RWPE2 (cell line): ENCODE measurements at regions not wholly inside any gene's neighbourhood (a gene's known extent, or its start where the extent isn't known, plus 50 kb on each side); places are given as distances from the start of the nearest gene placed in this dataset.

Experiments
- ATAC-seq: fragments of 200-7000 bp; cut with Tn5 transposase; 3 replicates; pipeline ENCODE4 v1.9.1; 2021; ENCODE audit warnings: low read depth
- DNase-seq: peaks from one replicate; pipeline ENCODE4 v3.0.0-alpha.2; 2020; ENCODE audit warnings: low spot score
- H3K27ac ChIP-seq: fragments of 450-650 bp; 2 replicates; pipeline ENCODE4 v1.5.1; 2017; ENCODE audit warnings: mild to moderate bottlenecking; ENCODE audit not compliant: poor library complexity, severe bottlenecking
- H3K27me3 ChIP-seq: fragments of 250-450 bp; sonication (Bioruptor Pico); 2 replicates; pipeline ENCODE4 v1.5.1; 2021; ENCODE audit warnings: mild to moderate bottlenecking, moderate library complexity; ENCODE audit not compliant: insufficient read depth, poor library complexity, severe bottlenecking
- H3K36me3 ChIP-seq: fragments of 250-450 bp; sonication (Bioruptor Pico); 2 replicates; pipeline ENCODE4 v1.5.1; 2020; ENCODE audit warnings: low read depth, mild to moderate bottlenecking, moderate library complexity
- H3K4me1 ChIP-seq: fragments of 250-450 bp; sonication (Bioruptor Pico); 2 replicates; pipeline ENCODE4 v1.5.1; 2021; ENCODE audit warnings: mild to moderate bottlenecking, moderate library complexity; ENCODE audit not compliant: insufficient read depth, poor library complexity, severe bottlenecking
- H3K4me3 ChIP-seq: fragments of 250-450 bp; sonication (Bioruptor Pico); 2 replicates; pipeline ENCODE4 v1.5.1; 2021; ENCODE audit warnings: mild to moderate bottlenecking, moderate library complexity; ENCODE audit not compliant: severe bottlenecking
- H3K9me3 ChIP-seq: fragments of 250-450 bp; sonication (Bioruptor Pico); 2 replicates; pipeline ENCODE4 v1.5.1; 2021; ENCODE audit warnings: mild to moderate bottlenecking, moderate library complexity; ENCODE audit not compliant: severe bottlenecking
- TF ChIP-seq, protein P1 (sequence below): fragments of 450-650 bp; IDR thresholded peaks from one replicate; pipeline ENCODE4 v1.5.1; 2017; ENCODE audit warnings: mild to moderate bottlenecking, moderate library complexity; ENCODE audit not compliant: poor library complexity, severe bottlenecking

DNA sequence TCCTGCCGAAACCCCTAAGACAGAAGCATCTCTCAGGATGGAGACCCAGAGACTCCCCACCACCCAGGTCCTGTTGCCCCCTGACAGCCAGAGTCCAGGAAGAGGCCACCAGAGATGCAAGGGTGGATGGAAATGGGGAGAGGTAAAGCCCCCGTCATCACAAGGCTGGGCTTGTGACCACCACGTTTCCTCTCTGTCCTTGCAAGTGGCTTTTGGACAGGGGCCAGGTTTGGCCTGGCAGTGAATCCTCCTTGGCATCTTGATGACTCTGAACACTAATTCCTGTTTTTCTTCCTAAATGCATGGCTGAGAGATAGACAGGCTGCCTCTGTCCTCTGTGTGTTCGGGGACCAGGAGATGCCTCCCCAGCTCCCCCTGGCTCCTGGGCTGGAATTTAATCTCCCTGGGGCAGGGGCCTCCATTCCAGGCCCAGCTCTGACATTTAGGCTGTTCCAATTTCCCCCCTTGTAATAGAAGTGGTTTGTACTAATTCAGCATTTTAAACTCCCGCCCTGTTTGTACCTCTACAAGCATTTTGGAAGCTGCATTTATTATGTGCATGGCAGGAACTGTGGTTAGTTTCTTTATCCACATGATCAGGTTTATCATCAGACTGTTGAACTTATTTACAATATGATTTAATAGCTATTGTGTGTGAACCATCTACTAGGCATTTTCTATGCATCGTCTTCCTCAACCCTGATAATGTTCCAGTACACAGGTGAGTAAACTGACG is 116.1 kb upstream of the IRX6 start:
- DNase-seq (no peak), ATAC-seq (no peak)
- no peak overlapping the region for H3K27ac ChIP-seq
- no peaks in the 10 kb centered on the region for H3K36me3 ChIP-seq
- no peak overlapping the region for H3K4me3 ChIP-seq
- no peaks in the 10 kb centered on the region for H3K9me3 ChIP-seq
- H3K4me1 ChIP-seq, result no peaks in the 10 kb centered on the region
- TF ChIP-seq, protein P1, sequence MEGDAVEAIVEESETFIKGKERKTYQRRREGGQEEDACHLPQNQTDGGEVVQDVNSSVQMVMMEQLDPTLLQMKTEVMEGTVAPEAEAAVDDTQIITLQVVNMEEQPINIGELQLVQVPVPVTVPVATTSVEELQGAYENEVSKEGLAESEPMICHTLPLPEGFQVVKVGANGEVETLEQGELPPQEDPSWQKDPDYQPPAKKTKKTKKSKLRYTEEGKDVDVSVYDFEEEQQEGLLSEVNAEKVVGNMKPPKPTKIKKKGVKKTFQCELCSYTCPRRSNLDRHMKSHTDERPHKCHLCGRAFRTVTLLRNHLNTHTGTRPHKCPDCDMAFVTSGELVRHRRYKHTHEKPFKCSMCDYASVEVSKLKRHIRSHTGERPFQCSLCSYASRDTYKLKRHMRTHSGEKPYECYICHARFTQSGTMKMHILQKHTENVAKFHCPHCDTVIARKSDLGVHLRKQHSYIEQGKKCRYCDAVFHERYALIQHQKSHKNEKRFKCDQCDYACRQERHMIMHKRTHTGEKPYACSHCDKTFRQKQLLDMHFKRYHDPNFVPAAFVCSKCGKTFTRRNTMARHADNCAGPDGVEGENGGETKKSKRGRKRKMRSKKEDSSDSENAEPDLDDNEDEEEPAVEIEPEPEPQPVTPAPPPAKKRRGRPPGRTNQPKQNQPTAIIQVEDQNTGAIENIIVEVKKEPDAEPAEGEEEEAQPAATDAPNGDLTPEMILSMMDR, result no peak
- no peaks in the 10 kb centered on the region for H3K27me3 ChIP-seq

DNA sequence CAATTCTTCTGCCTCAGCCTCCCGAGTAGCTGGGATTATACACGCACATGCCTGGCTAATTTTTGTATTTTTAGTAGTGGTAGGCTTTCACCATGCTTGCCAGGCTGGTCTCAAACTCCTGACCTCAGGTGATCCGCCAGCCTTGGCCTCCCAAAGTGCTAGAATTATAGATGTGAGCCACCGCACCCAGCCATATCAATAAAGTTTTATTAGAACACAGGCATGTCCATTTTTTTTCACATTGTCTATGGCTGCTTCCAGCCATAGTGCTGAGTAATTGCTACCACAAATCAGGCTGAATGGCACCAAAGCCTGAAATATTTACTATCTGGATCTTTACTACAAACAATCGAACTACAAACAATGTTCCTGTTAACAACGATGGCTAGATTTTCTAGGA is 114.4 kb upstream of the IRX6 start:
- H3K27me3 ChIP-seq, result no peaks in the 10 kb centered on the region
- no peak for DNase-seq
- no peaks in the 10 kb centered on the region for H3K36me3 ChIP-seq
- no peak overlapping the region for H3K27ac ChIP-seq
- TF ChIP-seq, protein P1, result no peak
- ATAC-seq, result no peak
- no peaks in the 10 kb centered on the region for H3K9me3 ChIP-seq
- no peaks in the 10 kb centered on the region for H3K4me1 ChIP-seq
- no peak overlapping the region for H3K4me3 ChIP-seq

DNA sequence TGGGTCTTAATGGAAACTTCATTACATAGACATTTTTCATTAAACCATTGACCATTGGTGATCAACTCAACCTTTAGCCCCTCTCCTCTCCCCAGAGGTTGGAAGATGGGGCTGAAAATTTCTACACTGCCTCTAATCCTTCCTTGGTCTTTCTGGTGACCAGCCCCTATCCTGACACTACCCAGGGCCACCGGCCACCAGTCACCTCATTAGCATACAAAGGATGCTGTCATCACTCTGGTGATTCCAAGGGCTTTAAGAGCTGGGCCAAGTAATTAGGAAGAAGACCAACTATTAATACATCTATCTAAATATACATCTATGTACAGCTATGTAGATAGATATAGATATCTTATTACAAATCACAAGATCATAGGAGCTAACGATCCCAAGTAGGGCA is 111.2 kb upstream of the IRX6 start:
- TF ChIP-seq, protein P1, result no peak
- no peaks in the 10 kb centered on the region for H3K36me3 ChIP-seq
- no peak overlapping the region for H3K27ac ChIP-seq
- no peaks in the 10 kb centered on the region for H3K4me1 ChIP-seq
- DNase-seq, result no peak
- H3K9me3 ChIP-seq, result no peaks in the 10 kb centered on the region
- no peak for ATAC-seq
- H3K27me3 ChIP-seq, result no peaks in the 10 kb centered on the region
- no peak overlapping the region for H3K4me3 ChIP-seq

DNA sequence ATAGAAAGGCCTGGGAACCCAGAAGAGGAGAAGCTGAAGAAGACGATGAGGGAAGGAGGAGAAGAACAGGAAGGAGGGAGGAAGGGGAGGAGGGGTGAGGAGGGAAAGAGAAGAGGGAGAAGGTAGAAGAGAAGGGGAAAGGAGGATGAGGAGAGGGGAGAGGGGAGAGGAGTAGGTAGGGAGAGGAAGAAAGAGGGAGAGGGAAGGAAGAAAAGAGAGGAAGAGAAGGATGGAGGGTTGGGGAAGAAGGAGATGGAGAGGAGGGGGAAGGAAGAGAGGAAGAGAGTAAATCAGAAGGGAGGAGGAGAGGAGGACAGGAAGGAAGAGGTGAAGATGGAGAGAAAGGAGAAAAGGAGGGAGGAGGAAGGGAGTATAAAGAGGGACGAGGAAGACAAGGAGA is 109.6 kb upstream of the IRX6 start:
- no peaks in the 10 kb centered on the region for H3K4me1 ChIP-seq
- H3K36me3 ChIP-seq, result no peaks in the 10 kb centered on the region
- no peak overlapping the region for H3K27ac ChIP-seq
- TF ChIP-seq, protein P1, result no peak
- H3K9me3 ChIP-seq, result no peaks in the 10 kb centered on the region
- H3K4me3 ChIP-seq, result no peak overlapping the region
- DNase-seq (no peak), ATAC-seq (no peak)
- no peaks in the 10 kb centered on the region for H3K27me3 ChIP-seq

DNA sequence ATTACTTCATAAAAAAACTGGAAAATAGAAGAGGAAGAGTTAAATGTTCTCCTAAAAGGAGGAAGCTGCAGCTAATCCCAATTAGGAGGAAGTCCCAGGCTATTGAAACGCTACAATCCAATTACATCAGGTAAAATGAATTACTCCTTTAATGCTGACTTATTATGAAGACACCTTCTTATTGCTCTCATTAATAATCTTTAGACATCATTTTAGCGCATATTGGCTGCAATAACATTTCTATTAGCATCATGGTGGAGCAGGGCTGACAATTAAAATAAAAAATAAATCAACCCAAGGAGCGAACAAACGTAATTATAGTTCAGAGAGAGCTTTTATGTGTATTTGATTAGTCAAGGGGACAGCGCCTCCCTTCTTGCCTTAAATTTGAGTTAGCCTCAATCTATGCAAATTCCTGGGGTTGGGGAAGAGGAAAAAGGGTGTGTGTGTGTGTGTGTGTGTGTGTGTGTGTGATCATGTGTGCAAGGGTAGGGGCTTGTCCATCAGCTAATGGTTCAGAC is 109.0 kb upstream of the IRX6 start:
- Histone ChIP-seq H3K4me3 (no peak overlapping the region), H3K9me3 (no peaks in the 10 kb centered on the region), H3K36me3 (no peaks in the 10 kb centered on the region), H3K4me1 (no peaks in the 10 kb centered on the region), H3K27ac (no peak overlapping the region), H3K27me3 (no peaks in the 10 kb centered on the region)
- TF ChIP-seq, protein P1, result no peak
- DNase-seq (no peak), ATAC-seq (no peak)
